ENCODE measurements at regions not wholly inside any gene's neighbourhood (a gene's known extent, or its start where the extent isn't known, plus 50 kb on each side); places are given as distances from the start of the nearest gene placed in this dataset.

DNA sequence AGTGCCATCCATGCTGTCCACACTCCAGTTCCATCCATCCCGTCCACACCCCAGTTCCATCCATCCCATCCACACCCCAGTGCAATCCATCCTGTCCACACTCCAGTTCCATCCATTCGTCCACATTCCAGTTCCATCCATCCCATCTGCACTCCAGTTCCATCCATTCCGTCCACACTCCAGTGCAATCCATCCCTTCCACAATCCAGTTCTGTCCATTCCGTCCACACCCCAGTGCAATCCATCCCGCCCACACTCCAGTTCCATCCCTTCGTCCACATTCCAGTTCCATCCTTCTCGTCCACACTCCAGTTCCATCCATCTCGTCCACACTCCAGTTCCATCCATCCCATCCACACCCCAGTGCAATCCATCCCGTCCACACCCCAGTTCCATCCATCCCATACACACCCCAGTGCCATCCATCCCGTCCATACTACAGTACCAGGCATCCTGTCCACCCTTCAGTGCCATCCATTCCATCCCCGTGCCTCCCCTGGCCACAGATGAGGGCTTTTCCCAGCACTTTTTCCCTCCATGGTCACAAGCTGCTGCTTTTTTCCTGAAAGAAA is 704.0 kb downstream of the BRD1 start:
- RAD21 ChIA-PET (ENCODE audit: low non-redundant PET in 1 of 2, low total read pairs in 2 of 2, uncharacterized antibody in 2 of 2, unreplicated experiment in 2 of 2), result no interaction called here
- ATAC-seq (no peak), DNase-seq (ENCODE audit: low read depth, low spot score) (no peak)
- H3K4me3 ChIP-seq (replicated peaks in 1 of 2; ENCODE audit: low read depth in 1 of 2, low read length in 2 of 2), result no peak overlapping the region
- H3K9ac ChIP-seq (ENCODE audit: low read length), result no peak overlapping the region
- no peaks in the 10 kb centered on the region for H4K20me1 ChIP-seq (ENCODE audit: insufficient read depth)
- H3K79me2 ChIP-seq (ENCODE audit: insufficient read depth, low read length), result no peaks in the 10 kb centered on the region
- CTCF ChIA-PET, result no interaction called here
- POLR2A ChIA-PET, result no interaction called here
- no peaks in the 10 kb centered on the region for H3K9me2 ChIP-seq (ENCODE audit: insufficient read depth)
- H3K9me3 ChIP-seq (ENCODE audit: control insufficient read depth in 1 of 2, insufficient read depth in 1 of 2, low read depth in 1 of 2, low read length in 2 of 2), result no peaks in the 10 kb centered on the region
- H3K27me3 ChIP-seq (ENCODE audit: insufficient read depth, low read length), result peaks cover 11% of the 10 kb centered on the region
- no TSS peak for BruUV-seq (replicated peaks)
- no peak overlapping the region for H2AFZ ChIP-seq (ENCODE audit: low read depth, low read length, poor library complexity, severe bottlenecking)
- intact Hi-C loops (cut with micrococcal nuclease), result loop anchor here (2.0 kb wide), 1 partner anchor 15 kb away; no protein-coding TSS in a partner anchor
- no peaks in the 10 kb centered on the region for H3K36me3 ChIP-seq (ENCODE audit: control insufficient read depth in 1 of 2, insufficient read depth in 2 of 2, low read length in 2 of 2)
- TF ChIP-seq EZH2 (IDR thresholded peaks at IDR 0.05), result no peak
- H3K4me2 ChIP-seq (ENCODE audit: low read length), result no peak overlapping the region
- no peaks in the 10 kb centered on the region for H3K4me1 ChIP-seq (ENCODE audit: control insufficient read depth in 1 of 2, insufficient read depth in 2 of 2, low read length in 2 of 2)
- H3K27ac ChIP-seq (ENCODE audit: low read depth, low read length), result no peak overlapping the region

DNA sequence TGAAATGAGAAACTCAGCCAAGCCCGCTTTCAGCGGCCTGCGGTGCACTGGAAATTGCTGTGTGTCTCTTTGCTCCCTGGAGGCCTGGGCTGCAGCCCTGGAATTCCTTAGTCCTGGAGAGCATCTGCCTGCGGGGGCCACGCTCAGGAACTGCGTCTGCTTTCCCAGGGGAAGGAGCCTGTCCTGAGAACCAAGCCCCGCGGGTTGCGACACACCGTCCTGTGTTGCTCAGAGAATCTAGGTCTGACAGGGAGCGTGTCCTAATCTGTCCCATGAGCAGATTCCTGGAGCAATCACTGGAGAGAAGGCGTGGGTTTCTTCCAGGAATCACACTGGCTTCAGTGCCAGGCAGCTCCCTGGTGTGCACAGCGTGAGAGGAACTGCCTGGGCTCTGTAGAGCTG is 708.1 kb downstream of the BRD1 start:
- CTCF ChIA-PET, result no interaction called here
- H3K4me2 ChIP-seq (ENCODE audit: low read length), result no peak overlapping the region
- H3K27me3 ChIP-seq (ENCODE audit: insufficient read depth, low read length), result peaks cover 8% of the 10 kb centered on the region
- no peak overlapping the region for H2AFZ ChIP-seq (ENCODE audit: low read depth, low read length, poor library complexity, severe bottlenecking)
- intact Hi-C loops (cut with micrococcal nuclease), result no loop called here
- no peak overlapping the region for H3K4me3 ChIP-seq (replicated peaks in 1 of 2; ENCODE audit: low read depth in 1 of 2, low read length in 2 of 2)
- H3K36me3 ChIP-seq (ENCODE audit: control insufficient read depth in 1 of 2, insufficient read depth in 2 of 2, low read length in 2 of 2), result no peaks in the 10 kb centered on the region
- no TSS peak for BruUV-seq (replicated peaks)
- RAD21 ChIA-PET (ENCODE audit: low non-redundant PET in 1 of 2, low total read pairs in 2 of 2, uncharacterized antibody in 2 of 2, unreplicated experiment in 2 of 2), result no interaction called here
- H4K20me1 ChIP-seq (ENCODE audit: insufficient read depth), result no peaks in the 10 kb centered on the region
- TF ChIP-seq TCF7L2 (IDR thresholded peaks at IDR 0.05; ENCODE audit: borderline replicate concordance, extremely low read depth, insufficient read depth, insufficient read length) (no peak), POLR2AphosphoS5 (IDR thresholded peaks at IDR 0.05; ENCODE audit: low read depth, low read length) (no peak), CBX3 (IDR thresholded peaks at IDR 0.05; ENCODE audit: low read depth) (no peak)
- DNase-seq (ENCODE audit: low read depth, low spot score), result no peak
- no peaks in the 10 kb centered on the region for H3K9me2 ChIP-seq (ENCODE audit: insufficient read depth)
- ATAC-seq, result no peak
- H3K79me2 ChIP-seq (ENCODE audit: insufficient read depth, low read length), result no peaks in the 10 kb centered on the region
- no peak overlapping the region for H3K27ac ChIP-seq (ENCODE audit: low read depth, low read length)
- POLR2A ChIA-PET, result no interaction called here
- no peaks in the 10 kb centered on the region for H3K9me3 ChIP-seq (ENCODE audit: control insufficient read depth in 1 of 2, insufficient read depth in 1 of 2, low read depth in 1 of 2, low read length in 2 of 2)
- no peaks in the 10 kb centered on the region for H3K4me1 ChIP-seq (ENCODE audit: control insufficient read depth in 1 of 2, insufficient read depth in 2 of 2, low read length in 2 of 2)
- H3K9ac ChIP-seq (ENCODE audit: low read length), result no peak overlapping the region
